SKM-1 (cell line): ENCODE measurements at regions not wholly inside any gene's neighbourhood (a gene's known extent, or its start where the extent isn't known, plus 50 kb on each side); places are given as distances from the start of the nearest gene placed in this dataset.

ENCODE experiments used
- DNase-seq: peaks from one replicate; lab custom pipeline; 2025; ENCODE audit not compliant: unreplicated experiment; lab: John Stamatoyannopoulos, UW

DNA sequence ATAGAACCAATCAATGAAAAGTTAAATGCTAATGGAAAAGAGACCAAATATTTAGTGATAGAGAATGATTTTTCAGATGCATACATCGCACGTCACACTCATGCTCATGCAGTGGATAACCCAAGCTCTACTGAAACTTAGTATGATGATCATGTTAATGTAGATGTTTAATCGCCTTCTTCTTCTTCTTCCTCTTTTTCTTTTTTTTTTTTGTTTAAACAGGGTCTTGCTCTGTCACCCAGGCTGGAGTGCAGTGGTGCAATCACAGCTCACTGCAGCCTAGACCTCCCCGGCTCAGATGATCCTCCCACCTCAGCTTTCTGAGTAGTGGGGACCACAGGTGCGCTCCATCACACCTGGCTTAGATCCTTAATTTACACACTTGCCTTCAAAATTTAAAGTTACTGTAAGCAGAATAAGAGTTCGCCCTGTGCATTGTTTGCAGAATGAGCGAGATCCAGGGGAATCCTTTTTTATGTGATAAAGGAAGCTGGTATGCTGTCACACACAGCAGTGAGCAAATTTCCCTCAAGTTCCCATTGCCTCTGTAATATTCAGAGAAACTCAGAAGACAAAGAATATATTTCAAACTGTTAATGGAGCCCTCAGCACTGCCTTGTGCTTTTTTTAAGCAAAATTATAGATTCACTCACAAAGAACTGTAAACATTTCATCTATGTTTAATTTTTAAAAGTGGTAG lies 194.2 kb upstream of the SGK1 start:
- no peak for DNase-seq

DNA sequence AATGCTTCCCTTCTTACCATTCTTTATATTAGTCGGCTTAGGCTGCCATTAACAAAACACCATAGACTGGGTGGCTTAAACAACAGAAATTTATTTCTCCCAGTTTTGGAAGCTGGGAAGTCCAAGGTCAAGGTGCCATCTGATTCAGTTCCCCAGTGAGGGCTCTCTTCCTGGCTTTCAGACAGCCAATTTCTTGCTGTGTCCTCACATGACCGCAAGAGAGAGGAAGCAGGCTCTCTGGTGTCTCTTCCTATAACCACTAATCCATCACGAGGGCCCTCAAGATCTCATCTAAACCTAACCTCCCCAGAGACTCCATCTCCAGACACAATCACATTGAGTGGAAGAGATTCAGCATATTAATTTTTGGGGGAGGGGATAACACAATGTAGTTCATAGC lies 193.0 kb upstream of the SGK1 start:
- DNase-seq = peak; percentile 54

DNA sequence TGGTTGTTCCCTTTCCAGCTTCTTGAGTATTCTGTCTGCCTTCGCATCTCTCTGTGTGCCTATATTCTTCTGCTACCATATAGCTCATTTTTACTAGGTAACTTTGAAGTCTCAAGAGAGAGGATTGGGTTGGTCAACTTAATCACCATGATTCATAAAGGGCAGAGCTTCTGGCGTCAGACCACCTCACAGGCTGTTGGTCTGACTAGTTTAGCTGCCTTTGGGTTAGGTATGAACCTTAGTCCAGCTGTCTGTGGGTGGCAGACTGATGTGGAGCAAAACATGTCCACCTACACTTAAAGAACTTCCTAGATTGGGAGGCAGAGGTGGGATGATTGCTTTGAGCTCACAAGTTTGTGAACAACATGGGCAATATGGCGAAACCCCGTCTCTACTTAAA lies 192.2 kb upstream of the SGK1 start:
- DNase-seq = no peak

DNA sequence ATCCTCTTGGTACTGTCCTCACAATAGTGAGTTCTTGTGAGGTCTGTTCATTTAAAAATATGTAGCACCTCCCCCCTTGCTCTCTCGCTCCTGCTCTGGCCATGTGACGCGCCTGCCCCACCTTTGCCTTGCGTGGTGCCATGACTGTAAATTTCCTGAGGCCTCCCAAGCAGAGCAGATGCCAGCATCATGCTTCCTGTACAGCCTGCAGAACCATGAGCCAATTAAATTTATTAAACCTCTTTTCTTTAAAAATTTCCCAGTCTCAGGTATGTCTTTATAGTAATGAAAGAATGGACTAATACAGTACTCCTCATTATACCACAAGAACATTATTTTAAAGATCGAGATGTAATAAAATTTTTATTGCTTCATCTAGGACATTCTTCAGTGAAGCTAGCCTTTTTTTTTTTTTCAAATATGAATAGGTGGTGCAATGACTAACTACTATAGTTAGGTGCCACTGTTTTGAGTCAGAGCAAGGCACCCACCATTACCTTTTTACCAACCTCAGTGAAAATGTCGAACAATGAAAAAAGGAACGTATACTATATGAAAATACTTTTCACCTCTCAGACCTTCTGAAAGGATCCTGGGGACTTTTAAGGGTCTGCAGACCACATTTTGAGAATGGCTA lies 191.1 kb upstream of the SGK1 start:
- DNase-seq = no peak

DNA sequence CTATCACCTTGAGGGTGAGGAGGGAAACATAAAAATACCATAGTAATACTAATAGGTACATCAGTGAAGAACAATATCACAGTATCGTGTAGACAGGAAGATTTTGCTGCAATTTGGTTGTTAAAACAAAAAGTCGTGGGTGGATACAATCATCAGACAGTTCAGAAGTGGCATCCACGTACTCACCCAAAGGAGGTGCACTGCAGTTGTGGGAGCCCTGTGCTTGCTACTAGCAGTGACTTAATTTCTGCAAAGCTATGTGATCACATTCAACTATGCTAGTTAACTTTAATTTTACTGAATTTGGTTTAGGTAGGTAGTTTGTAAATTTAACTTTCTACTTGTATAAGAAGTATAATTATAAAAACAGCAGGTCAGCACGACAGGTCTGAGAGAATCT lies 188.2 kb upstream of the SGK1 start:
- no peak for DNase-seq

DNA sequence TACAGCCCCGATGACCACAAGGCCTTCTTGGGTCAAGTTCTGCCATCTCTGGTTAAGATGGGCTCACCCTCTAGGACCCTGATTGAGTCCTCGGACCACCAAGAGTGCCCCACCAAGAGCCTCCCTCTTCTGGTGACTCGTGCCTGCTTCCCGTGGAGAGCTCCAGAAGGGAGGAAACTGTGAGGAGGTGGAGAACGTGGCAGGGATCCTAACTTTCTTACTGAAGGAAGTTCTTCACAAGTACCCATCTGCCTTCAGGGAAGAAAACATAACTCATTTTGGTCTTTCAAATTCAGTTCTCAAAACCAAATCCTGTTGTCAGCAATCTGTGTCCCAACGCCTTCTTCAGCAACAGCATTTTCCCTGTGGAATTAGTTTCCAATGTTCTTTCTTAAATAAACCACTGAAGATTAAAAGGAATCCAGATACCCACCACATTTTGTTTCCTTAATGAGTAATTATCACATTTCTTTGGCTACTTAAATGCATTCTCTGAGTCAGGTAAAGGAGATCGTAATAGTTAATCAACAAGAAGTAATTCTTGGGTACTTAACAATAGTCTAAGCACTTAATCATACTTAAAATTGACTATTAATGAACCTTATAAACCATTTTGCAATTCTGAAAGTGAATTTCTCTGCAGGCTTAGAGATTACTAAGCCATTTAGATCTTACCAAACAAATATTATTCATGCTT lies 185.8 kb upstream of the SGK1 start:
- no peak for DNase-seq

DNA sequence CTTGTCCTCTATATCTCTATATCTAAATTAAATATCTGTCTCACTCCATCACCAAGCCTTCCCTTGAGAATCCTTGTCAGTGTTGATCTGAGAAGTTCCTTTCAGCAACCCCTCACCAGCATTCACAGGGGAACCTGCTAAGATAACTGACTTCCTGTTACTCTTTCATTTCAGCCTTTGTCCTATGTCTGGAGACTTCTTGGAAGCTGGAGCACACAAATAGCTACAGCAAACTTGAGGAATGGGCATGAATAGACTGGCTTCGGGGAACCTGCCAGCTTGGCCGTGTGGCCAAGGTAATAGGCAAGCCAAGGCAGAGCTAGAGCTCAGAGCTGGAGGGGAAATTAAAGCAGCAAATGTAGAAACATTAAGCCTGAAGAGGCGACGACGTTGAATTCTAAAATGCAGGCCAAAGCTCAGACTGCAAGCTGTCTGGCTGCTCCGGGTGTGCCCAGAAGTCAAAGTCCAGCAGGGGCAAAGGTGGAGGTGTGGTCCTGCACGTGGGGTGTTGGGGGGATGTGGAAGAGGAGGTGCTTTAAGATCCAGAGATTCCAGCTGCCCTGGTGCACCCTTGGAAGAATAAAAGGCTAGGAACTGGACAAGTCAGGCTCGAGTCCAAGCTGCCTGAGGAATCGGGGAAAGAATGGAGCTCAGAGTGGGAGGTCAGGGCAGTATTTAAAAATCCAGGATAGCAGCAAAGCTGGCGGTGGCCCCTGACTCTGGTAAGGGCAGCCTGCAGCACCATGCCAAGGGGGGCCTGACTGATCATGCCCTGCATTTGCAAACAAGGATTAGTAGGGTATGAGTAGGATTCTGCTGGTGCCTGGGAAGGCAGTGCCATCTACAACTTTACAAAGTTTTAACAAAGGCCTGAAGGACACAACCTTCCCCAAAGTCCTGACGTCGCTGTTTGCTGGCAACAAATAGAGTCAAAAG lies 185.0 kb upstream of the SGK1 start:
- DNase-seq = no peak

DNA sequence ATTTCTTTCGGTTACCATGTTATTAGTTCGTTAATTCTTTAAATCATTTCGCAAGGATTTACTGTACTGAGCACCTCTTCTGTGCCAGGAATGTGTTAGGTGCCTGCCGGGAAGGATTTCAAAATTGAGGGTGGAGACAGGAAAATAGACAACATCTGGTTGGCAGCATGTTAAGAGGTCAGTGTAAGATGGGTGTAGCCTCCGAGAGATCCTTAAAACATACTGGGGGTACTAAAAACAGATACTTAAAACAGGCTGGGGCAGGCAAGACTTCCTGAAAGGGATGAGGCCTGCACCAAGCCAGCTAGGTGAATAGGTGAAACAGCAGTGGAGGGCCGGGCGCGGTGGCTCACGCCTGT lies 178.0 kb upstream of the SGK1 start:
- DNase-seq = no peak

DNA sequence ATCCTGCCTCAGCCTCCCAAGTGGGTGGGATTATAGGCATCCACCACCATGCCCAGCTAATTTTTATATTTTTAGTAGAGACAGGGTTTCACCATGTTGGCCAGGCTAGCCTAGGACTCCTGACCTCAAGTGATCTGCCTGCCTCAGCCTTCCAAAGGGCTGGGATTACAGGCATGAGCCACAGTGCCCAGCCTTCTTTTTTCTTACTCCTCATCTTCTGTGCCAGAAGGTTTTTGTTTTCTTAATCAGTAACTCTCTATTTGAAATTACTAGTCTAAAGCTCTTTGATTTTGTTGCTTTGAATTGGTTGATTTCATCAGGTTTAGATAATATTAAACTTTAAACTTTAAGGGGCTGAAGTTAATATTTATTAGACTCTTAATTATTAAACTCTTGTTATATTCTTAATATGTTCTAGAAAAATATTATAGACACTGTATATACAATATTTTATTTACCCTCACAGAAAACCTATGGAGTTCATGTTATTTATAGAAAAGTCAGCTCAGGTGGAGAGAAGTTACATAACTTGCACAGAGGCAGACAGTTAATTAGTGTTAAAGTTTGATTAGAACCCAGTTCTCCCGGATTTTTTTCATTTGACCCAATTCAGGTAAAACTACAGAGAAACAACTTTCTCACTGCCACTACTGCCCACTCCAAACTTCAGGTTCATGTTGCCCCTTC lies 177.4 kb upstream of the SGK1 start:
- DNase-seq = no peak

DNA sequence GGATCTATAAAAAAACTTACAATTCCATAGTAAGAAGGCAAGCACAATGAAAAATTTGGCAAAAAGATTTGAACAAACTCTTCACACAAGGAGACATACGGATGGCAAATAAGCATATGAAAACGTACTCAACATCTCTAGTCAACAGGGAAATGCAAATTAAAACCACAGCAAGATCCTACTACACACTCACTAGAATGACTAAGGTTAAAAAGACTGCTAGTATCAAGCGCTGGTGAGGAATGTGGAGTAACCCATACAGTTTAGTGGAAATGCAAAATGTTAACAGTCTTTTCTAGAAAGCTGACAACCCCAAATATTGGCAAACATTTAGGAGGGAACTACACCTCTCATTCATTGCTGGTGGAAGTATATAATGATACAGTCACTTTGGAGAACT lies 175.9 kb upstream of the SGK1 start:
- DNase-seq = no peak

DNA sequence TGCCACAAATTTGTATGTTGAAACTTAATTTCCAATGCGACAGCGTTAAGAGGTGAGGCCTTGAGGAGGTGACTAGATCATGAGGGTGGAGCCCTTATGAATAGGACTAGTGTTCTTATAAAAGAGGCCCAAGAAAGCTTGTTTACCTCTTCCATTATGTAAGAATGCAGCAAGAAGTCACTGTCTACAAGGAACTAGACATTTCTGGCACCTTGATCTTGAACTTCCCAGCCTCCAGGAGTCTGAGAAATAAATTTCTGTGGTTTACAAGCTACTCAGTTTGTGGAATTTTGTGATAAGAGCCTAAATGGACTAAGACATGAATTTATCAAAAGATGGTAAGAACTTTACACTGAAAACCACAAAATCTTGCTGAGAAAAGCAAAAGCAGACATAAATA lies 173.6 kb upstream of the SGK1 start:
- DNase-seq = no peak

DNA sequence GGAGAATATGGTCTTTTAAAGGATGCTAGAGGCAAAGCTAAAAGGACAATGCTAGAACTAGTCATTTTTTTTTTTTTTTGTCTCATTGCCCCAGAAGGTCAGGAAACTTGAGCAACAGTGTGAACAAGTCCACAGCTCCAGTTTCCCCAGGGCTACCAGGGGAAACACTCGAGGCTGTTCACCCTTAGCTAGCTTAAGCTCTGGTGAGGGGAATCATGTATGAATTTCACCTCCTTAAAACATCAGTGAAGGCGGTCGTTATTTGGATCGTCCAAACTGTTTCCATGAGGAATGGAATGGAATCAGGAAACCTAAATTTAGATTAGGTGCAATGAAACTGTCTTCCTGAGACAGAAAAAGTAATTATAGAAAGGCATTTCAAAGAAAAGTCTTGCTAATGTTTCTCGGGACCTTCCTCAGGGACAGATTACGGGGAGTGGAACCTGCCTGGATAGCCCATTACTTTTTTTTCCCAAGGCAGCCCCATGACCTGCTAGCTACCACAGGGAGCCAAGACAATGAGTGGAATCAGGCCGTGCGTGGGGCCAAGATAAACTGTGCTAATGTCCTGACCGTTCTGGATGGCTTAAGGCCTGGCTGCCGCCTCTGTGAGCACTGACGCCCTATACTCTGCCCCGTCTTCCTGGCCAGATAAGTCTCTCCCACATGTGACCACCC lies 164.8 kb upstream of the SGK1 start:
- DNase-seq = no peak

DNA sequence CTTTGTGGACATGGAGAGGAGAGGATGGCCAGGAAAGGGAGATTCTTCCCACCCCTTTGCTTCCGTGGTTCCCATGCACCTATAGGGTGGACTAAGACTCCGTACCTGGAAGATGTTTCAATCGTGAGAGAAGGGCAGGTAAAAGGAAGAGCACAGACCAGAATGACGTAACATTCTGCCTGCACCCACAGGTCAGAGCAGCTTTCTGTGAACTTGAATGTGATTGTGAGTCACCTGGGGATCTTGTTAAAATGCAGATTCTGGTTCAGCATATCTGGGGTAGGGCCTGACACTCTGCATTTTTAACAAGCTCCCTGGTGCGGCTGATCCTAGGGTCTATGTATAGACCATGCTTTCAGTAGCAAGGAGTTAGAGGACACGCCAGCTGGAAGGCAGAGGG lies 164.1 kb upstream of the SGK1 start:
- no peak for DNase-seq

DNA sequence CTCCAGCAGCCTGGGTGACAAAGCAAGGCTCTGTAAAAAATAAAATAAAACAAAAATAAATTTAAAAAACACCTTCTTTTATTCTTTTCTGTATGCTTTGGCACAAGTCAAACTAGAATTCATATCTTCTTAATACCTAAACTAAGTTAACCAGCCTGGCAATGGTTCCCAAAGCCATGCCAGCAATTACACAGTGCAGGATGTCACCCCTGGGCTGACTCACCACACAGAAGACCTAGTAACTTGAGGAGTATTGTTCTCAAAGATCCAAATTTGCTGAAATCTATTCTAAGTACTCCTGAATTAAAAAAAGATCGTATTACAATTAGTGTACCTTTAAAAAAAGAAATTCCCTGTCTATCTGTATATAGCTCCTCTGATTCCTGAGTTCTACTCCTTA lies 162.7 kb upstream of the SGK1 start:
- DNase-seq = no peak

DNA sequence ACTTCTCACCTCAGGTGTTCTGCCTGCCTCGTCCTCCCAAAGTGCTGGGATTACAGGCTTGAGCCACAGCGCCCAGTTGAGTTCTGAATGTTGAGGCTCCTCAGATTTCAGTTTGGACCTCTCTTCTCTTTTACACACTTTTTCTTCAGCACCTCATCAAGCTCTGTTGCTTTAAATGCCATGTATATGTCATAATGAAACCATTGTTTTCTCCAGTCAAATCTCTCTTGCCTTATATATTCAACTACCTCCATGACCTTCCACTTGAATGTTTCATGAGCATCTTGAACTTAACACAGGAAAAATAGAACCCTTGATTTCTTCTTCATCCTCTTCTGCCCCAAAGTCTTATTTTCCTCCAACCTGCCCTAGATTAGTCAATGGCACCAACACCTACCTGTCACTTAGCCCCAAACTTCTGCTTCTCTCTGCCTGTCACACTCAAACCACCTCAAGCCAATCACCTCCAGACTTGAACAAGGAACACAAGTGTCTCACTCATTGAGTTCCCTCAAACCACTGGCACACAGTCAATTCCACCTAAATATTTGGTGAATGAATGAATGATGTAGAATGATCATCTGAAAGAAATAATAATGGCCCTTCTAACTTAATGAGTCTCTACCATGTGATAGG lies 161.0 kb upstream of the SGK1 start:
- no peak for DNase-seq

DNA sequence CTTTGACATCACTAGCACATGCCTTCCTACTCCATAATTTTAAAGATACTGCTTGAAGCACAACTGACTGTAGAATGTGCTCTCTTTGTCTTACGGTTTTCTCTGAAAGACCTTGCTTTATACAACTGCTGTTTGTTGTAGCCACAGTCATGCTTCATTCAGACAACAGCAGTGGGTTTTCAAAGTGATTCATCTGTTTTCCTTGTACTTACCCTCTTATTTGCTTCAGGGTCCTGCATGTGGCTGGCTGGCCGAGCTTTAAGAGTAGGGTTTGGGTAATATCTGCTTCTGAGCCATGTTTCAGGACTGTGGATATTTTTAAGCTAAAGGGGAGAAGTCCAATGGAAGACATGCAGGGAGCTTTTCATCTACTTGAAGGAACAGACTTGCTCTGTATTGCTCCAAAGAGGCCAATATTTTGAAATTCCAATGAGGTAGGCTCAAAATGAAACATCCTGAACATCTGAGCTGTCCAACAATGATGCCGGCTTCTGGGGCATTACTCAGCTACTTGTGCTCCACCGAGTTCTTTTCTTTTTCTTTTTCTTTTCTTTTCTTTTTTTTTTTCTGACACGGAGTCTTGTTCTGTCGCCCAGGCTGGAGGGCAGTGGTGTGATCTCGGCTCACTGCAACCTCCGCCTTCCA lies 160.2 kb upstream of the SGK1 start:
- no peak for DNase-seq

DNA sequence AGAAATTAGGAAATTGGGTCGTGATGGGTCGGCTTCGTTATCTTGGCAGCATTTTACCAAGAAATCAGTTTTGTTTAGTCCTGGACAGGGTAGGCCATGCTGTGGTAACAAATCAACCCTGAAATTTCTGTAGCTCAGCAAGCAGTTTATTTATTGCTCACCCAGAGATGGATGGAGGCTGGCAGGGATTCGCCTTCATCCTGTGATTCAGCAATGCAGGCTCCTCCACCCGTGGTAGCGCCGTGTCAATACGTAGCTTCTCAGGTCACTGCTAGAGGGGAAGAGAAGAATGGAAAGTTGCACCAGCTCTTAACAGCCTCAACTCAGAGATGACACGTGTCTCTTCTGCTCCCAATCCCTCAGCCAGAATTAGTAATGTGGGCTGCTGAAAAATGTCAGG lies 157.0 kb upstream of the SGK1 start:
- DNase-seq = no peak

DNA sequence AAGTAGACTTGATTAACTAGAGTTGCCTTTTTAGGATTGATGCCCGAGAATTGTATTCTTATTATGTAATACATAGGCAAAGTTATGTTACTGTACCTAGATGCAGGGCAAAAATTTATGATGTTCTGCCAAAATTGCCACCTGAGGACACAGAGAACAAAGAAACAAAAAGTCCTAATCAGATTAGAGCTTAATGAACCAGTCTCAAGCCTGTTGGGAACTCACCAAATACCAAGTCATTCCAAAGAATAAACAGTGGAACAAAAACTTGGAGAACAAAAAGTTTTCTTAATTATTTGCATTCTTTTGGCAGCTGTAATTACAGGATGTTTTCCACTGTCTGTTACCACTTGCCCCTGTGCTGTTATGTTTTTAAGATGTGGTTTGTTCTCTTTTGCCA lies 154.7 kb upstream of the SGK1 start:
- no peak for DNase-seq

DNA sequence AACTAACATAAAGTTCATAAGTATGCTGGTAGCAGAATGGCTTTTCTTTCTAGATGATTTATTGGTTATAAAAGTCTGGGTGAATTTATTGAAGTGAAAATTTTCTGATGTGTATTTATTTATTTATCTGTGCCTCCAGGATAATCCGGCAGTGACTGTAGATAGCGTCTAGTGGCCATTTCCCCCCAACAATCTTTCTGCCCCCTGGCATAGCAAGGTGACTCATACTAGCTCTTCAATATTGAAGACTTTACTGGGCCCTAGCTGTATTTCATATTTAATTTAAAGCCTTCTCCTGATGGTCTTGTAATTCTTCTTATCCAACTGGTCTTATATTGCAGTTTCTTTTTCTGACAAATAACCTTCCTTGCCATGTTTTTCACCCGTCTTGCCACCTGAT lies 154.1 kb upstream of the SGK1 start:
- DNase-seq = no peak
